ENCODE measurements at regions not wholly inside any gene's neighbourhood (a gene's known extent, or its start where the extent isn't known, plus 50 kb on each side); places are given as distances from the start of the nearest gene placed in this dataset.

DNA sequence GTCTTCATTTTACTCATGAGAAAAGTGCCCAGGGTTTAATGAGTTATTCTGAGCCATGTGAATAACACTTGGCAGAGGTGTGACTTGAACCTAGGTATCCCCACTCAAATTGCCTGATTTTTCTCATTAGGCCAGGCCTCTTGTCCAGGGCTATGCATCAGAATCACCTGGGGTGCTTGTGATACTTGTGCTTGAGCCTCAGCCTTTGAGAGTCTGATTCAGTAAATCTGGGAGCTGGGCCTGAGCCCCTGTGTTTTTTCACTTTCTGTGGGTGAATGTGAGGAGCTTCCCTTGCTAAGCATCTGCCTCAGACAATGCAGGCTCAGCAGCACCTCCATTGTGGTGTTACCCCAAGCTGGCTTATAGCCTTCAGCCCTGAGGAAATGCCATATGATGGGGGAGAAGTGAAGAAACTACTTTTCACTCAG is 127.1 kb downstream of the S1PR1 start:
- TF ChIP-seq RAD21 (IDR thresholded peaks at IDR 0.05; ENCODE audit: low read depth) = no peak
- no peak for TF ChIP-seq TCF12 (IDR thresholded peaks at IDR 0.05; ENCODE audit: low read depth)
- no peak for TF ChIP-seq CEBPB (IDR thresholded peaks at IDR 0.05)
- TF ChIP-seq EP300 (IDR thresholded peaks at IDR 0.05; ENCODE audit: borderline replicate concordance) = no peak
- no peak for TF ChIP-seq FOXM1 (IDR thresholded peaks at IDR 0.05; ENCODE audit: borderline replicate concordance, low read depth)
- TF ChIP-seq, protein P1, sequence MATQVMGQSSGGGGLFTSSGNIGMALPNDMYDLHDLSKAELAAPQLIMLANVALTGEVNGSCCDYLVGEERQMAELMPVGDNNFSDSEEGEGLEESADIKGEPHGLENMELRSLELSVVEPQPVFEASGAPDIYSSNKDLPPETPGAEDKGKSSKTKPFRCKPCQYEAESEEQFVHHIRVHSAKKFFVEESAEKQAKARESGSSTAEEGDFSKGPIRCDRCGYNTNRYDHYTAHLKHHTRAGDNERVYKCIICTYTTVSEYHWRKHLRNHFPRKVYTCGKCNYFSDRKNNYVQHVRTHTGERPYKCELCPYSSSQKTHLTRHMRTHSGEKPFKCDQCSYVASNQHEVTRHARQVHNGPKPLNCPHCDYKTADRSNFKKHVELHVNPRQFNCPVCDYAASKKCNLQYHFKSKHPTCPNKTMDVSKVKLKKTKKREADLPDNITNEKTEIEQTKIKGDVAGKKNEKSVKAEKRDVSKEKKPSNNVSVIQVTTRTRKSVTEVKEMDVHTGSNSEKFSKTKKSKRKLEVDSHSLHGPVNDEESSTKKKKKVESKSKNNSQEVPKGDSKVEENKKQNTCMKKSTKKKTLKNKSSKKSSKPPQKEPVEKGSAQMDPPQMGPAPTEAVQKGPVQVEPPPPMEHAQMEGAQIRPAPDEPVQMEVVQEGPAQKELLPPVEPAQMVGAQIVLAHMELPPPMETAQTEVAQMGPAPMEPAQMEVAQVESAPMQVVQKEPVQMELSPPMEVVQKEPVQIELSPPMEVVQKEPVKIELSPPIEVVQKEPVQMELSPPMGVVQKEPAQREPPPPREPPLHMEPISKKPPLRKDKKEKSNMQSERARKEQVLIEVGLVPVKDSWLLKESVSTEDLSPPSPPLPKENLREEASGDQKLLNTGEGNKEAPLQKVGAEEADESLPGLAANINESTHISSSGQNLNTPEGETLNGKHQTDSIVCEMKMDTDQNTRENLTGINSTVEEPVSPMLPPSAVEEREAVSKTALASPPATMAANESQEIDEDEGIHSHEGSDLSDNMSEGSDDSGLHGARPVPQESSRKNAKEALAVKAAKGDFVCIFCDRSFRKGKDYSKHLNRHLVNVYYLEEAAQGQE (IDR thresholded peaks at IDR 0.05; ENCODE audit: low read depth) = no peak
- TF ChIP-seq, protein P2, sequence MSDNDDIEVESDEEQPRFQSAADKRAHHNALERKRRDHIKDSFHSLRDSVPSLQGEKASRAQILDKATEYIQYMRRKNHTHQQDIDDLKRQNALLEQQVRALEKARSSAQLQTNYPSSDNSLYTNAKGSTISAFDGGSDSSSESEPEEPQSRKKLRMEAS (IDR thresholded peaks at IDR 0.05) = no peak
- TF ChIP-seq YY1 (IDR thresholded peaks at IDR 0.05; ENCODE audit: low read depth) = no peak
- TF ChIP-seq ZBTB7A (IDR thresholded peaks at IDR 0.05; ENCODE audit: low read depth) = no peak
- TF ChIP-seq, protein P3, sequence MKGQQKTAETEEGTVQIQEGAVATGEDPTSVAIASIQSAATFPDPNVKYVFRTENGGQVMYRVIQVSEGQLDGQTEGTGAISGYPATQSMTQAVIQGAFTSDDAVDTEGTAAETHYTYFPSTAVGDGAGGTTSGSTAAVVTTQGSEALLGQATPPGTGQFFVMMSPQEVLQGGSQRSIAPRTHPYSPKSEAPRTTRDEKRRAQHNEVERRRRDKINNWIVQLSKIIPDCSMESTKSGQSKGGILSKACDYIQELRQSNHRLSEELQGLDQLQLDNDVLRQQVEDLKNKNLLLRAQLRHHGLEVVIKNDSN (IDR thresholded peaks at IDR 0.05) = no peak
- no peak for TF ChIP-seq TAF1 (IDR thresholded peaks at IDR 0.05; ENCODE audit: low read depth)
- TF ChIP-seq EGR1 (IDR thresholded peaks at IDR 0.05) = no peak
- no peak for TF ChIP-seq TEAD4 (IDR thresholded peaks at IDR 0.05)
- TF ChIP-seq NFIC (IDR thresholded peaks at IDR 0.05) = no peak

All from Ishikawa (cell line).